Lower leg skin (tissue), 3 donors: ENCODE measurements at regions not wholly inside any gene's neighbourhood (a gene's known extent, or its start where the extent isn't known, plus 50 kb on each side); places are given as distances from the start of the nearest gene placed in this dataset.

Experiments
- POLR2A ChIP-seq, 2 donors: fragments of 450-650 bp; IDR thresholded peaks; one replicate each; pipeline ENCODE4 v1.6.1; 2016 to 2017; ENCODE audit warnings: antibody characterized with exemption in 2 of 2, mild to moderate bottlenecking in 1 of 2, moderate library complexity in 1 of 2
- TF ChIP-seq, protein P1 (sequence below), 3 donors: fragments of 450-650 bp; IDR thresholded peaks; one replicate each; pipeline ENCODE4 v1.5.1; 2016; ENCODE audit warnings: antibody characterized with exemption in 3 of 3, mild to moderate bottlenecking in 3 of 3, moderate library complexity in 2 of 3

DNA sequence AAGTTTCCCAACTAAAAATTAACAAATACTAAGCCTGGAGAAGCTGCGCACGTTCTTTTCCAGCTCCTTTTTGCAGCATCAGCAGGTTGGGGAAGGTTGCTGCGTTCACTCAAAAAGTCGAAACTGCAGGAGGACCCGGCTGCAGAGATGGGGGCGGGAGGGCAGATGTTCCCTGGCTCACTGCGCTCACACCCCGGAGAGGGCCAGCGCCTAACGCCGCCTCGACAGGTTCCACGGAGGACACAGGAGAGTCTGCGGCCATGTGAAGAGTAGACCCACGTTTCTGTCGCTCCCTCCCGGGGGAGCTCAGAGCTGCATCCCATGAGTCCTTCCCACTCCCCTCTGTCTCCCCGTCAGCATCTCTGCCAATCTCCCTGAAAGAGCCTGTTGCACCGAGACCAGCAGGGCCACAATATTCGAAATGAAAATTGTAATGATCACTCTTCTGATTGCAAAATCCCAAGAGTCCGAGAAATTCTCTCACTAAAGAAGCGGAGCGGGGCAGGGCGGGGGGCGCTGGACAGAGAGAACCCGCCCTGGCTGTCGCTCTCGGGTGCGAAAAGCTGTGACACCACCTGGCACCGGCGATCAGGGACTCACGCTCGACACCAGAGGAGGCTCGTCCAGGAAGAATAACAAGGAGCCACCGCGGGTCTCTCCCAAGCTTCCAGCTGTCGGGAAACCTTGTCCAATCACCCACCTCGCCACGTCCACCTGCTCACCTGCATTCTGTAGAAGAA lies 131.5 kb upstream of the PFKP start:
- TF ChIP-seq, protein P1, sequence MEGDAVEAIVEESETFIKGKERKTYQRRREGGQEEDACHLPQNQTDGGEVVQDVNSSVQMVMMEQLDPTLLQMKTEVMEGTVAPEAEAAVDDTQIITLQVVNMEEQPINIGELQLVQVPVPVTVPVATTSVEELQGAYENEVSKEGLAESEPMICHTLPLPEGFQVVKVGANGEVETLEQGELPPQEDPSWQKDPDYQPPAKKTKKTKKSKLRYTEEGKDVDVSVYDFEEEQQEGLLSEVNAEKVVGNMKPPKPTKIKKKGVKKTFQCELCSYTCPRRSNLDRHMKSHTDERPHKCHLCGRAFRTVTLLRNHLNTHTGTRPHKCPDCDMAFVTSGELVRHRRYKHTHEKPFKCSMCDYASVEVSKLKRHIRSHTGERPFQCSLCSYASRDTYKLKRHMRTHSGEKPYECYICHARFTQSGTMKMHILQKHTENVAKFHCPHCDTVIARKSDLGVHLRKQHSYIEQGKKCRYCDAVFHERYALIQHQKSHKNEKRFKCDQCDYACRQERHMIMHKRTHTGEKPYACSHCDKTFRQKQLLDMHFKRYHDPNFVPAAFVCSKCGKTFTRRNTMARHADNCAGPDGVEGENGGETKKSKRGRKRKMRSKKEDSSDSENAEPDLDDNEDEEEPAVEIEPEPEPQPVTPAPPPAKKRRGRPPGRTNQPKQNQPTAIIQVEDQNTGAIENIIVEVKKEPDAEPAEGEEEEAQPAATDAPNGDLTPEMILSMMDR (IDR thresholded peaks at IDR 0.05) = no peak
- TF ChIP-seq POLR2A (IDR thresholded peaks at IDR 0.05) = no peak
